Mucosa of rectum (tissue), 2 donors: ENCODE measurements at regions not wholly inside any gene's neighbourhood (a gene's known extent, or its start where the extent isn't known, plus 50 kb on each side); places are given as distances from the start of the nearest gene placed in this dataset.

Experiments used
- H3K27ac ChIP-seq, 2 donors: one replicate each; pipeline ENCODE4 v1.7.0; 2013; ENCODE audit warnings: inconsistent platforms in 2 of 2, low read depth in 2 of 2, low read length in 2 of 2
- H3K27me3 ChIP-seq, 2 donors: one replicate each; pipeline ENCODE4 v1.7.0; 2013; ENCODE audit warnings: low read length in 2 of 2; ENCODE audit not compliant: control insufficient read depth in 2 of 2, insufficient read depth in 2 of 2
- H3K36me3 ChIP-seq, 2 donors: one replicate each; pipeline ENCODE4 v1.7.0; 2013; ENCODE audit warnings: low read length in 2 of 2; ENCODE audit not compliant: control insufficient read depth in 2 of 2, insufficient read depth in 2 of 2
- H3K4me1 ChIP-seq, 2 donors: one replicate each; pipeline ENCODE4 v1.7.0; 2013; ENCODE audit warnings: low read length in 2 of 2, mild to moderate bottlenecking in 1 of 2; ENCODE audit not compliant: control insufficient read depth in 2 of 2, insufficient read depth in 2 of 2
- H3K4me3 ChIP-seq, 2 donors: one replicate each; pipeline ENCODE4 v1.7.0; 2013; ENCODE audit warnings: low read length in 2 of 2
- H3K9ac ChIP-seq, 2 donors: one replicate each; pipeline ENCODE4 v1.7.0; 2013; ENCODE audit warnings: low read length in 2 of 2, low read depth in 1 of 2, mild to moderate bottlenecking in 1 of 2
- H3K9me3 ChIP-seq, 2 donors: one replicate each; pipeline ENCODE4 v1.7.0; 2013; ENCODE audit warnings: low read length in 2 of 2; ENCODE audit not compliant: control insufficient read depth in 2 of 2
- donor health status: healthy.
- donor health status: Normal muscosa, but diverticular disease.

DNA sequence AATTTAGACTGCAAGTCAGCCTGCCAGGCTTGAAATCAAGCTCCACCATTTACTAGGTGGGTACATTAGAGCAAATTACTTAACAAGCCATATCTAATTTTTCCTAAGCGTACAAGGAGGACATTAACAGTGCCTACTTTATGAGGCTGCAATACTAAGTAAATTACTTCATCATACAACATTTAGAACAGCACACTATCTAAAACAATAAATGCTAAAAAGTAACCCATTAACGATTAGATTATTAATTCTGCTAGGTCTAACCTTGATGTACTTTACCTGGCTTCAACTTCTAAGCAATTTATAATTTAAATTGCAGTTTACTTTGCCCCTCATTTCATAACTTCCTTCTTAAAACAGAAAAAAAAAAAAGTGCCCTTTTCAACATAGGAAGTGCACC, 1155.6 kb upstream of the NCAM2 start:
- Histone ChIP-seq H3K4me3 (no peak overlapping the region), H3K4me1 (no peaks in the 10 kb centered on the region), H3K9ac (no peak overlapping the region), H3K36me3 (no peaks in the 10 kb centered on the region), H3K9me3 (peaks cover 0 to 2% of the 10 kb centered on the region in 2 donors), H3K27me3 (no peaks in the 10 kb centered on the region), H3K27ac (no peak overlapping the region)

DNA sequence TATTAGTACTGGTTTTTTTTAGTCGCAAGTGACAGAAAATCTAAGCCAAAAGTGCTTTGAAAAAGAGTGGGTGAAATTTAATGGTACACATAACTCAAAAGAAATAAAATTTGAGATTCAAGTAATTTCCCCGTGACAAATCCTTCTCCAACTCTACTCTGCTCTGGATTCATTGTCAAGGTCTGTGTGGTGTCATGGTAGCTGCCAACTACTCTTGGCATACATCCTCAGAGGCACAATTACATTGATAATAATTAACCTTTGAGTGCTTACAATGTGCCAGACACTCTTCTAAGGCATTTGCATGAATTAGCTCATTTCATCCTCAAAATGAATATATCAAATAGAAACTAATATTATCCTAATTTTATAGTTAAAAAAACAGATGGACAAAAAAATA, 1153.9 kb upstream of the NCAM2 start:
- H3K27me3 ChIP-seq, result no peaks in the 10 kb centered on the region
- no peaks in the 10 kb centered on the region for H3K36me3 ChIP-seq
- no peak overlapping the region for H3K4me3 ChIP-seq
- H3K9ac ChIP-seq, result no peak overlapping the region
- no peak overlapping the region for H3K27ac ChIP-seq
- no peaks in the 10 kb centered on the region for H3K9me3 ChIP-seq
- H3K4me1 ChIP-seq, result no peaks in the 10 kb centered on the region

GRCh38 chr21:19850157-19850556, 1148.1 kb upstream of the NCAM2 start:
- Histone ChIP-seq H3K36me3 (no peaks in the 10 kb centered on the region), H3K27me3 (no peaks in the 10 kb centered on the region), H3K27ac (no peak overlapping the region), H3K9ac (no peak overlapping the region), H3K4me3 (no peak overlapping the region), H3K4me1 (no peaks in the 10 kb centered on the region), H3K9me3 (peaks cover 0 to 2% of the 10 kb centered on the region in 2 donors)

DNA sequence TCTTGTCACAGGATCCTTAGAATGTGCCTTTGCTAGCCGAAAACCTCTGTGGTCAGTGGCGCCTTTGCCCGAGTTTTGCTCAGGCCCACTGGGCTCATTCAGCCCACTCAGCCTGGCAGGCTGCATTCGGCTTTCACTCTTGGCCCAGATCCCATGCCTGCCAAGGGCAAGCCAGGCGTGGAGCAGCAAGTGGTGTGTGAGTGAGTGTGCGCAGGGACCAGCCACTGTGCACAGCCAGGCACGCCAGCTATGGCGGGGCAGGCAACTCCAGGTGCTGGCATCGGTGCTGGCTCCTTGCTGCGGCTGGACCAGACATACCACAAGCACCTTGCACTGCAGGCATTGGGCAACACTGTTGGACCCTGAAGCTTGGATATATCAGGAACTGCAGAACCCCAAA, 1145.1 kb upstream of the NCAM2 start:
- H3K9ac ChIP-seq, result no peak overlapping the region
- no peaks in the 10 kb centered on the region for H3K27me3 ChIP-seq
- no peaks in the 10 kb centered on the region for H3K36me3 ChIP-seq
- H3K4me1 ChIP-seq, result no peaks in the 10 kb centered on the region
- H3K27ac ChIP-seq, result no peak overlapping the region
- H3K4me3 ChIP-seq, result no peak overlapping the region
- H3K9me3 ChIP-seq, result peaks cover 0 to 2% of the 10 kb centered on the region in 2 donors

GRCh38 chr21:19853709-19854575, 1144.3 kb upstream of the NCAM2 start:
- Histone ChIP-seq H3K9ac (no peak overlapping the region), H3K4me3 (no peak overlapping the region), H3K4me1 (no peaks in the 10 kb centered on the region), H3K36me3 (no peaks in the 10 kb centered on the region), H3K27me3 (no peaks in the 10 kb centered on the region), H3K27ac (no peak overlapping the region), H3K9me3 (peaks cover 0 to 2% of the 10 kb centered on the region in 2 donors)

DNA sequence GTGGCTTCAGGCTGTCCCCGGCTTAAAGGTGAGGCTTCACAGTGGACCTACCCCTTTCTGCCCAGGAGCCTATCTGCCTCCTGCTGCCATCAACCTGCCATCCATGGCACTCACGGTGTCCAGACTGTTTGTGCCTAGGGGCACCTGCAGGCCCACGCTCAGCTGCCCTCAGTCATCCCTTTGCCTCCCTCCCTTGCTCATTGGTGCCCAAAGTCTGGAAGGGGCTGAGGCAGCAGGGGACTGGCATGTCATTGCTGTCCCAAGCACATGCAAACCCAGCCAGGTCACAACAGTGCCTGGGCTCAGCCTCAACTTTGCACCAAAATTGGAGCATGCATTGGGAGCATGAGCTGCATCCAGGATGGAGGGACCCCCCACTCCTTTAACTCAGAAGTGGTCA, 1142.7 kb upstream of the NCAM2 start:
- Histone ChIP-seq H3K4me3 (no peak overlapping the region), H3K27ac (no peak overlapping the region), H3K27me3 (no peaks in the 10 kb centered on the region), H3K36me3 (no peaks in the 10 kb centered on the region), H3K9me3 (peaks cover 0 to 2% of the 10 kb centered on the region in 2 donors), H3K9ac (no peak overlapping the region), H3K4me1 (no peaks in the 10 kb centered on the region)

DNA sequence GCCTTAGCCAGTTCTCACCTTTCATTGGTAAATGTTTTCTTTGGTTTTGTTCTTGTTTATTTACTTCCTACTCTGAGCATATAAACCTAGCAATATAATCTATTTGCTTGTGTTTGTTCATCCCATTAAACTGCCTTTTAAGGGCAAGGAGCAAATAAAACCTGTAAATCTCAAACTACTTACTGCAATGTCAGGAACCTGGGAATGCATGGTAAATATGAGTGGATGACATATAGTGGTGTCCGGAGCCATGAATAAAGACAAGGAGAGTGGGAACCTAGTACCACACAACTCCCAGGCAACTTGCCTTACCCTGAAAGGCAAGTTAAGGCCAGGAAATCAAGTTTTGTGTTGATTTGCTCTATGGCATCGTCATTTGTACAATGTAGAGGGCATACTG, 1133.7 kb upstream of the NCAM2 start:
- Histone ChIP-seq H3K9ac (no peak overlapping the region), H3K4me1 (no peaks in the 10 kb centered on the region), H3K36me3 (no peaks in the 10 kb centered on the region), H3K4me3 (no peak overlapping the region), H3K9me3 (peaks cover 0 to 5% of the 10 kb centered on the region in 2 donors), H3K27ac (no peak overlapping the region), H3K27me3 (no peaks in the 10 kb centered on the region)

DNA sequence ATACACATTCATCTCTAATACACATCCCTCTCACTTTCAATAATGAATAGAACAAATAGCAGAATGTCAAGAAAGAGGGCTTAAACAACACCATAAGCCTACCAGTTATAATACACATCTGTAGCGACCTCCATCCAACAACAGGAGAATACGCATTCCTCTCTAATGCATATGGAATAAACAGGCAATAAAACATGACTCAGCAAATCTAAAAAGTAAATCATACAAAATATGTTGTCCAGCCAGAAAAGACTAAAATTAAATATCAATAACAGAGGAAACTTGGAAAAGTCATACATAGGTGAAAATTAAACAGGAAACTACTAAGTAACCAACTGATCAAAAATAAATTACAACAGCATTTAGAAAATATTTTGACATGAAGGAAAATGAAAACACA, 1127.5 kb upstream of the NCAM2 start:
- Histone ChIP-seq H3K4me3 (no peak overlapping the region), H3K9me3 (peaks cover 0 to 2% of the 10 kb centered on the region in 2 donors), H3K4me1 (no peaks in the 10 kb centered on the region), H3K9ac (no peak overlapping the region), H3K27ac (no peak overlapping the region), H3K27me3 (no peaks in the 10 kb centered on the region), H3K36me3 (no peaks in the 10 kb centered on the region)

DNA sequence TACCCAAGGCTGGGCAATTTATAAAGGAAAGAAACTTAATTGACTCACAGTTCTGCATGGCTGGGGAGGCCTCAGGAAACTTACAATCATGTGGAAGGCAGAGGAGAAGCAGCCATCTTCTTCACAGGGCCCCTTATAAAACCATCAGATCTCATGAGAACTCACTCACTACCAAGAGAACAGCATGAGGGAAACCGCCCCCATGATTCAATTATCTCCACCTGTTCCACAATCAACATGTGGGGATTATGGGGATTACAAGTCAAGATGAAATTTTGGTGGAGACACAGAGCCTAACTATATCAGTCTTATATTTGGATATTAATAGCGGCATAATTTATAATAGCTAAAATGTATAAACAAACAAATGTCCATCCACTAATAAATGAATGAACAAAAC, 1123.7 kb upstream of the NCAM2 start:
- no peak overlapping the region for H3K27ac ChIP-seq
- H3K27me3 ChIP-seq, result no peaks in the 10 kb centered on the region
- no peak overlapping the region for H3K9ac ChIP-seq
- peaks cover 0 to 3% of the 10 kb centered on the region in 2 donors for H3K9me3 ChIP-seq
- no peaks in the 10 kb centered on the region for H3K36me3 ChIP-seq
- no peak overlapping the region for H3K4me3 ChIP-seq
- H3K4me1 ChIP-seq, result no peaks in the 10 kb centered on the region

DNA sequence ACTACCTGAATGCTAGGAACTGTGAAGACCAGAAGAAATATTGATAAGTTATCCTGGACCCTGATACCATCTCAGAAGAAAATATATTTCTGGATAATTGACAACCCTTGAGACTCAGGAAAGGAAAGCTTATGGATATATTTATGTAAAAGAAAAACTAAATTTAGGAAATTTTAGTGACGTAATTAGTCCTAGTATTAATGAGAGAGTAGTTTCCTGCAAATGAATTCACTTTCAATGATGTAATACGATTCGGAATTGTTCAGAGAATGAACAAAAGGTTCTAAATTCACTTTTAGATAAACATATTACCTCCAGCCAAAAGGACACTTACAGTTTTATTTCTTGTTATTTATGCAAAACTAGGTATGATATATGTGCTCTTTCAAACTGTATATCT, 1120.1 kb upstream of the NCAM2 start:
- Histone ChIP-seq H3K9ac (no peak overlapping the region), H3K9me3 (peaks cover 0 to 3% of the 10 kb centered on the region in 2 donors), H3K27me3 (no peaks in the 10 kb centered on the region)

More for the DNA sequence above, 1120.1 kb upstream of the NCAM2 start:
- H3K36me3 ChIP-seq, result no peaks in the 10 kb centered on the region
- H3K4me3 ChIP-seq, result no peak overlapping the region
- no peaks in the 10 kb centered on the region for H3K4me1 ChIP-seq
- H3K27ac ChIP-seq, result no peak overlapping the region
